ENCODE measurements at regions not wholly inside any gene's neighbourhood (a gene's known extent, or its start where the extent isn't known, plus 50 kb on each side); places are given as distances from the start of the nearest gene placed in this dataset.

- no peaks in the 10 kb centered on the region for H3K4me1 ChIP-seq (ENCODE audit: control insufficient read depth in 2 of 3, insufficient read depth in 2 of 3, low read depth in 1 of 3, low read length in 3 of 3)
- no peaks in the 10 kb centered on the region for H3K9me3 ChIP-seq (ENCODE audit: control insufficient read depth in 2 of 3, insufficient read depth in 1 of 3, low read length in 3 of 3)
- no peak overlapping the region for H3K4me3 ChIP-seq (ENCODE audit: low read length in 3 of 3)
- no peaks in the 10 kb centered on the region for H3K27me3 ChIP-seq (ENCODE audit: control insufficient read depth, insufficient read depth, low read length)
- H3K36me3 ChIP-seq (ENCODE audit: control insufficient read depth in 2 of 3, insufficient read depth in 3 of 3, low read length in 3 of 3) = no peaks in the 10 kb centered on the region
- intact Hi-C loops (cut with DNase I) = no loop called here
- FAIRE-seq = no peak
- no peak overlapping the region for H3K9ac ChIP-seq (ENCODE audit: low read length in 3 of 3)
- no peak overlapping the region for H3K27ac ChIP-seq (ENCODE audit: low read depth in 2 of 2, low read length in 2 of 2)
- DNase-seq = no peak
- TF ChIP-seq CTCF (IDR thresholded peaks at IDR 0.05; ENCODE audit: borderline replicate concordance, extremely low read depth, insufficient read depth) = no peak
Observed at GRCh38 chr9:88926781-88927505, 64.3 kb upstream of the S1PR3 start.

DNA sequence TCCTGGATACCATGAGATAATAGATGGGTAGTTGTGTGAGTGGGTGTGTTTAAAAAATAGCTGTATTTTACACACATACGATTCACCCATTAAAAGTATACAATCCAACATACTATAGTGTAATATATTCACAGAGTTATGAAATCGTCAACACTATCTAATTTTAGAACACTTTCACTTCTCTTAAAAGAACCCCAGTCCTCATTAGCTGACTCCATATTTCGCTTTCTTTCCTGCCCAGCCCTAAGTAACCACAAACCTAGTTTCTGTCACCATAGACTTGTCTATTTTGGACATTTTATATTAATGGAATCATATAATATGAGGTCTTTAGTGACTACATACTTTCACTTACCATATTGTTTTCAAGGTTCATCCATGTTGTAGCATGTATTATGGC, 63.8 kb upstream of the S1PR3 start:
- FAIRE-seq = no peak
- intact Hi-C loops (cut with DNase I) = no loop called here
- DNase-seq = no peak

GRCh38 chr9:88930716-88931115, 60.6 kb upstream of the S1PR3 start:
- Histone ChIP-seq H3K9me3 (ENCODE audit: control insufficient read depth in 2 of 3, insufficient read depth in 1 of 3, low read length in 3 of 3) (peaks cover 0 to 1% (median 0%) of the 10 kb centered on the region in 3 donors), H3K4me3 (ENCODE audit: low read length in 3 of 3) (no peak overlapping the region), H3K27me3 (ENCODE audit: control insufficient read depth, insufficient read depth, low read length) (no peaks in the 10 kb centered on the region), H3K9ac (ENCODE audit: low read length in 3 of 3) (no peak overlapping the region), H3K27ac (ENCODE audit: low read depth in 2 of 2, low read length in 2 of 2) (no peak overlapping the region), H3K36me3 (ENCODE audit: control insufficient read depth in 2 of 3, insufficient read depth in 3 of 3, low read length in 3 of 3) (no peaks in the 10 kb centered on the region), H3K4me1 (ENCODE audit: control insufficient read depth in 2 of 3, insufficient read depth in 2 of 3, low read depth in 1 of 3, low read length in 3 of 3) (no peaks in the 10 kb centered on the region)
- TF ChIP-seq CTCF (IDR thresholded peaks at IDR 0.05; ENCODE audit: borderline replicate concordance, extremely low read depth, insufficient read depth) = no peak
- DNase-seq (no peak), FAIRE-seq (no peak)
- intact Hi-C loops (cut with DNase I) = no loop called here

More for the DNA sequence above, 63.8 kb upstream of the S1PR3 start:
- no peaks in the 10 kb centered on the region for H3K36me3 ChIP-seq (ENCODE audit: control insufficient read depth in 2 of 3, insufficient read depth in 3 of 3, low read length in 3 of 3)
- H3K4me1 ChIP-seq (ENCODE audit: control insufficient read depth in 2 of 3, insufficient read depth in 2 of 3, low read depth in 1 of 3, low read length in 3 of 3) = no peaks in the 10 kb centered on the region
- H3K4me3 ChIP-seq (ENCODE audit: low read length in 3 of 3) = no peak overlapping the region
- H3K9me3 ChIP-seq (ENCODE audit: control insufficient read depth in 2 of 3, insufficient read depth in 1 of 3, low read length in 3 of 3) = peaks cover 0 to 1% (median 0%) of the 10 kb centered on the region in 3 donors
- no peak overlapping the region for H3K27ac ChIP-seq (ENCODE audit: low read depth in 2 of 2, low read length in 2 of 2)
- H3K27me3 ChIP-seq (ENCODE audit: control insufficient read depth, insufficient read depth, low read length) = no peaks in the 10 kb centered on the region
- no peak for TF ChIP-seq CTCF (IDR thresholded peaks at IDR 0.05; ENCODE audit: borderline replicate concordance, extremely low read depth, insufficient read depth)
- no peak overlapping the region for H3K9ac ChIP-seq (ENCODE audit: low read length in 3 of 3)

DNA sequence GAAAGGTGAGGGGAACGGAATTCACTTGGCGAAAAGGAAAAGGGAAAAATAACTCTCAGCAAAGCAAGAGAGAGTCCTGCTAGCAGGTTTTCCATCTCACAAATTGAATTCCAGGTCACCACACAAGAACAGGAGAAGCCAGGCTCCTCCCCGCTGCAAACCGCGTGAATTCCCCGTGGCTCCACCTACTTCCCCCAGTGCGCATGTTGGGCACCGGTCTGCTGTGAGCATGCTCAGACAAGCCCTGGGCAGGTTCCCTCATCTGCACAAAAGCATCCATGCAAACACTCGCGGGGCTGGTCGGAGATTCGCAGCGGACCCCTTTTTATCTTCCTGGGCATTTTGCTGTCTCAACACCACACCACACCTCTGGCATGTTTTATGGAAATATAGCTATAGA, 58.5 kb upstream of the S1PR3 start:
- Histone ChIP-seq H3K4me3 (ENCODE audit: low read length in 3 of 3) (no peak overlapping the region), H3K9ac (ENCODE audit: low read length in 3 of 3) (no peak overlapping the region), H3K4me1 (ENCODE audit: control insufficient read depth in 2 of 3, insufficient read depth in 2 of 3, low read depth in 1 of 3, low read length in 3 of 3) (no peaks in the 10 kb centered on the region), H3K9me3 (ENCODE audit: control insufficient read depth in 2 of 3, insufficient read depth in 1 of 3, low read length in 3 of 3) (peaks cover 0 to 1% (median 0%) of the 10 kb centered on the region in 3 donors), H3K27me3 (ENCODE audit: control insufficient read depth, insufficient read depth, low read length) (no peaks in the 10 kb centered on the region), H3K27ac (ENCODE audit: low read depth in 2 of 2, low read length in 2 of 2) (no peak overlapping the region), H3K36me3 (ENCODE audit: control insufficient read depth in 2 of 3, insufficient read depth in 3 of 3, low read length in 3 of 3) (no peaks in the 10 kb centered on the region)
- no peak for TF ChIP-seq CTCF (IDR thresholded peaks at IDR 0.05; ENCODE audit: borderline replicate concordance, extremely low read depth, insufficient read depth)
- no peak for DNase-seq
- no peak for FAIRE-seq
- intact Hi-C loops (cut with DNase I) = no loop called here
